Glutamatergic neuron (in vitro differentiated cells): ENCODE measurements at regions not wholly inside any gene's neighbourhood (a gene's known extent, or its start where the extent isn't known, plus 50 kb on each side); places are given as distances from the start of the nearest gene placed in this dataset.

Experiments
- DNase-seq: peaks from one replicate; pipeline ENCODE4 v3.0.0; 2022
- H3K27ac Mint-ChIP-seq: one replicate; pipeline ENCODE4 v1.8.0; 2020; ENCODE audit warnings: mild to moderate bottlenecking, mixed read lengths, inconsistent platforms; ENCODE audit not compliant: unreplicated experiment
- H3K27me3 Mint-ChIP-seq: one replicate; pipeline ENCODE4 v1.8.0; 2020; ENCODE audit warnings: mild to moderate bottlenecking, moderate library complexity, mixed read lengths, inconsistent platforms; ENCODE audit not compliant: unreplicated experiment
- H3K36me3 Mint-ChIP-seq: one replicate; pipeline ENCODE4 v1.8.0; 2020; ENCODE audit warnings: mild to moderate bottlenecking, mixed read lengths, inconsistent platforms; ENCODE audit not compliant: unreplicated experiment
- H3K4me1 Mint-ChIP-seq: one replicate; pipeline ENCODE4 v1.8.0; 2020; ENCODE audit warnings: mild to moderate bottlenecking, low read depth, mixed read lengths, inconsistent platforms; ENCODE audit not compliant: unreplicated experiment
- H3K4me3 Mint-ChIP-seq: one replicate; pipeline ENCODE4 v1.8.0; 2020; ENCODE audit warnings: mild to moderate bottlenecking, mixed read lengths, inconsistent platforms; ENCODE audit not compliant: unreplicated experiment
- H3K9me3 Mint-ChIP-seq: one replicate; pipeline ENCODE4 v1.8.0; 2020; ENCODE audit warnings: mild to moderate bottlenecking, moderate library complexity, mixed read lengths, inconsistent platforms; ENCODE audit not compliant: unreplicated experiment
- CTCF ChIP-seq: fragments of 200-600 bp; sonication (generic); IDR thresholded peaks from one replicate; pipeline ENCODE4 v1.5.0; 2021; ENCODE audit not compliant: partially characterized antibody, unreplicated experiment

DNA sequence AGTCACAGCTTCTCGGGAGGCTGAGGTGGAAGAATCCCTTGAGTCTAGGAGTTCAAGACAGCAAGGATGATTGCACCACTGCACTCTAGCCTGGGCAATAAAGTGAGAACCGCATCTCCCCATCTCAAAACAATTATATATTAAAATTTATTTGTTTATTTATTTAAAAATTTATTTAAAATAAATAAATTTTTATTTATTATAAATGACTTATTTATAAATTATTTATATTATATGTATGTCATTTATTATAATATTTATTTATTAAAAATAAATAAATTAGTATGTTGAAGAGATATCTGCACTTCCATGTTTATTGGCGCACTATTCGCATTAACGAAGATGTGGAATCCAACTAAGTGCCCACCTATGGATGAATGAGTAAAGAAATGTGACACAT is 683.2 kb upstream of the BRINP3 start:
- no peak for TF ChIP-seq CTCF
- Mint-ChIP-seq H3K27me3 (no peaks in the 10 kb centered on the region), H3K27ac (no peak overlapping the region), H3K4me3 (no peak overlapping the region), H3K4me1 (no peaks in the 10 kb centered on the region), H3K36me3 (no peaks in the 10 kb centered on the region), H3K9me3 (no peaks in the 10 kb centered on the region)
- DNase-seq = no peak

DNA sequence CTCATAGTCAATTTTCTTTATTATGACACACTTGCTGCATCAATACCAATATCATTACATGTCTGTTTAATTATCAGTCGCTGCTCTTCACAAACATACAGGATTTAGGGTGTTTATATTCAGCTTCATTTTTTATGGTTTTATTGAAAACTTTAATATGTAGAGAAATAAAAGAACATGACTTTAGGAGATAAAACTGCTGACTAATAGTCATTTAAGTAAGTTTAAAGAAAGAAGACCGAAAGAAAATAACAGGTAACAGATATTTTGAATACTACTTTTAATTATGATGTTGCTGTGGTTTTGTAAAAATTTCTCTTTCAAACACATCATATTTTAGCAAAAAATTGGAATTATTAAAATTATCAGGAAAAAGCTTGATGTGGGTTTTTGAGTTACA is 685.1 kb upstream of the BRINP3 start:
- H3K36me3 Mint-ChIP-seq = no peaks in the 10 kb centered on the region
- no peaks in the 10 kb centered on the region for H3K27me3 Mint-ChIP-seq
- no peak overlapping the region for H3K4me3 Mint-ChIP-seq
- H3K9me3 Mint-ChIP-seq = no peaks in the 10 kb centered on the region
- no peaks in the 10 kb centered on the region for H3K4me1 Mint-ChIP-seq
- no peak overlapping the region for H3K27ac Mint-ChIP-seq
- DNase-seq = no peak
- no peak for TF ChIP-seq CTCF

GRCh38 chr1:191163621-191164020 is 686.0 kb upstream of the BRINP3 start:
- Mint-ChIP-seq H3K9me3 (no peaks in the 10 kb centered on the region), H3K27me3 (no peaks in the 10 kb centered on the region), H3K27ac (no peak overlapping the region), H3K4me3 (no peak overlapping the region), H3K4me1 (no peaks in the 10 kb centered on the region), H3K36me3 (no peaks in the 10 kb centered on the region)
- no peak for TF ChIP-seq CTCF
- no peak for DNase-seq

DNA sequence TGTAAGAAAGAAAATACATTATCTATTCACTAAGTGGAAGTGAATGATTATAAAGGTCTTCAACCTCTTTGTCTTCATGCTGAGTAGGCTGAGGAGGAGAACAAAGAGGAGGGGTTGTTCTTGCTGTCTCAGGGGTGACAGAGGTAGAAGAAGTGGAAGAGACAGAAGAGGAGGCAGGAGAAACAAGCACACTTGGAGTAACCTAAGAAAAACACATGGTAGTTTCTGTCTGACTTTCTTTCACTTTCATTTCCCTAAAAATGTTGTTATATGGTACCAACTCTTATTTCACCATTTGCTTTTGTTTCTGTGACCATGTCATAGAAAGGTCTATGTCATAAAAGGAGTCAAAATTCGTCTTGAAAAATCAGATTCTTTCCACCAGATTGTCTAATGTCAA is 696.6 kb upstream of the BRINP3 start:
- no peaks in the 10 kb centered on the region for H3K4me1 Mint-ChIP-seq
- no peak overlapping the region for H3K27ac Mint-ChIP-seq
- TF ChIP-seq CTCF = no peak
- no peak overlapping the region for H3K4me3 Mint-ChIP-seq
- no peaks in the 10 kb centered on the region for H3K9me3 Mint-ChIP-seq
- no peak for DNase-seq
- H3K36me3 Mint-ChIP-seq = no peaks in the 10 kb centered on the region
- no peaks in the 10 kb centered on the region for H3K27me3 Mint-ChIP-seq

GRCh38 chr1:191176131-191176530 is 698.5 kb upstream of the BRINP3 start:
- DNase-seq = no peak
- Mint-ChIP-seq H3K4me3 (no peak overlapping the region), H3K4me1 (no peaks in the 10 kb centered on the region), H3K9me3 (no peaks in the 10 kb centered on the region), H3K27me3 (no peaks in the 10 kb centered on the region), H3K36me3 (no peaks in the 10 kb centered on the region), H3K27ac (no peak overlapping the region)
- no peak for TF ChIP-seq CTCF
